ENCODE measurements at regions not wholly inside any gene's neighbourhood (a gene's known extent, or its start where the extent isn't known, plus 50 kb on each side); places are given as distances from the start of the nearest gene placed in this dataset.

DNA sequence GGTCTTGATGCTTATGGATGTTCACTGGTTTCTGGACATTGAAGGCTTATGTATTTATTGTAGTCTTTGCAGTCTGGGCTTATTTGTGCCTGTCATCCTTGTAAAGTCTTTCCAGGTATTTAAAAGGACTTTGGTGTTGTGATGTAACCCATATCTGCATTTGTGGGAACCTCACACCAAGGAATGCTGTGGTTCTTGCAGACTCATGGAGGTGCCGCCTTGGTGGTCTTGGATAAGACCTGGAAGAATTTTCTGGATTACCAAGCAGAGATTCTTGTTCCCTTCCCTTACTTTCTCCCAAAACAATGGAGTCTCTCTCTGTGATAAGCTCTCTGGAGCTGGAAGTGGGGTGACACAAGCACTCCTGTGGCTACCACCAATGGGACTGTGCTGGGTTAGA lies 363.5 kb upstream of the NECTIN3 start:
- Mint-ChIP-seq H3K27me3 (ENCODE audit: low read depth, poor library complexity) (no peaks in the 10 kb centered on the region), H3K4me1 (no peaks in the 10 kb centered on the region), H3K36me3 (ENCODE audit: low read depth) (peaks cover 25% of the 10 kb centered on the region), H3K4me3 (no peak overlapping the region), H3K9me3 (peaks cover 20% of the 10 kb centered on the region), H3K27ac (no peak overlapping the region)
- TF ChIP-seq, protein P1, sequence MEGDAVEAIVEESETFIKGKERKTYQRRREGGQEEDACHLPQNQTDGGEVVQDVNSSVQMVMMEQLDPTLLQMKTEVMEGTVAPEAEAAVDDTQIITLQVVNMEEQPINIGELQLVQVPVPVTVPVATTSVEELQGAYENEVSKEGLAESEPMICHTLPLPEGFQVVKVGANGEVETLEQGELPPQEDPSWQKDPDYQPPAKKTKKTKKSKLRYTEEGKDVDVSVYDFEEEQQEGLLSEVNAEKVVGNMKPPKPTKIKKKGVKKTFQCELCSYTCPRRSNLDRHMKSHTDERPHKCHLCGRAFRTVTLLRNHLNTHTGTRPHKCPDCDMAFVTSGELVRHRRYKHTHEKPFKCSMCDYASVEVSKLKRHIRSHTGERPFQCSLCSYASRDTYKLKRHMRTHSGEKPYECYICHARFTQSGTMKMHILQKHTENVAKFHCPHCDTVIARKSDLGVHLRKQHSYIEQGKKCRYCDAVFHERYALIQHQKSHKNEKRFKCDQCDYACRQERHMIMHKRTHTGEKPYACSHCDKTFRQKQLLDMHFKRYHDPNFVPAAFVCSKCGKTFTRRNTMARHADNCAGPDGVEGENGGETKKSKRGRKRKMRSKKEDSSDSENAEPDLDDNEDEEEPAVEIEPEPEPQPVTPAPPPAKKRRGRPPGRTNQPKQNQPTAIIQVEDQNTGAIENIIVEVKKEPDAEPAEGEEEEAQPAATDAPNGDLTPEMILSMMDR (IDR thresholded peaks at IDR 0.05): no peak
- DNase-seq: no peak

DNA sequence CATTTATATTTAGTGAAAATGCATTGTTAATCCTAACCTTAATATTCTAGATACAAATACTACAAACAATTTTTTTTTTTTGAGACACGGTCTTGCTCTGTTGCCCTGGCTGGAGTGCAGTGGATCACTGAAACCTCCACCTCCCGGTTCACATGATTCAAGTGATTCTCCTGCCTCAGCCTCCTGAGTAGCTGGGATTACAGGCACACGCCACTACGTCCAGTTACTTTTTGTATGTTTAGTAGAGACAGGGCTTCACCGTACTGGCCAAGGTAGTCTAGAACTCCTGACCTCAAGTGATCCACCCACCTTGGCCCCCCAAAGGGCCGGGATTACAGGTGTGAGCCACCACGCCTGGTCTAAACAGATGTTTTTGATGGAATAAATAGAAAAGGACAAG lies 361.5 kb upstream of the NECTIN3 start:
- H3K27ac Mint-ChIP-seq: no peak overlapping the region
- TF ChIP-seq, protein P1 (IDR thresholded peaks at IDR 0.05): no peak
- peaks cover 13% of the 10 kb centered on the region for H3K9me3 Mint-ChIP-seq
- peaks cover 14% of the 10 kb centered on the region for H3K36me3 Mint-ChIP-seq (ENCODE audit: low read depth)
- H3K27me3 Mint-ChIP-seq (ENCODE audit: low read depth, poor library complexity): no peaks in the 10 kb centered on the region
- no peak for DNase-seq
- H3K4me3 Mint-ChIP-seq: no peak overlapping the region
- H3K4me1 Mint-ChIP-seq: no peaks in the 10 kb centered on the region

DNA sequence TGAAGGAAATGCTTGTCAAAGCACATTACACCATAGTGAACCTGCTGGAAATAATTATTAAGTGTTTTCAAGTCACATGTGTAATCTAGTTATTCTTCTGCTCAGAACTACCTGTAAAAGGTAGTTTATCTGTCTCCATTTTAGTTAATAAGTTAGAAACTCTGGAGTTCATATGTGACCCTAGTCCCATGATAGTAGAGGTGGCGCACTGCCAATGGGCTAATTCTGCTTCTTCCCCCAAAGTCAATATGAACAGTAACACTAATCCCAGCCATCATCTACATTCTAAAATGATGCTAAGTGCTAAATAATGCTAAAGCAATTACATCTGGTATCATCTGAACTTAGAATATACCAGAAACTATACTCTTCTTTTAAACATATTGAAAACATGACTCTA lies 361.0 kb upstream of the NECTIN3 start:
- H3K4me3 Mint-ChIP-seq: no peak overlapping the region
- TF ChIP-seq, protein P1 (IDR thresholded peaks at IDR 0.05): no peak
- peaks cover 11% of the 10 kb centered on the region for H3K9me3 Mint-ChIP-seq
- DNase-seq: no peak
- no peaks in the 10 kb centered on the region for H3K27me3 Mint-ChIP-seq (ENCODE audit: low read depth, poor library complexity)
- H3K27ac Mint-ChIP-seq: no peak overlapping the region
- H3K4me1 Mint-ChIP-seq: no peaks in the 10 kb centered on the region
- H3K36me3 Mint-ChIP-seq (ENCODE audit: low read depth): peaks cover 14% of the 10 kb centered on the region

DNA sequence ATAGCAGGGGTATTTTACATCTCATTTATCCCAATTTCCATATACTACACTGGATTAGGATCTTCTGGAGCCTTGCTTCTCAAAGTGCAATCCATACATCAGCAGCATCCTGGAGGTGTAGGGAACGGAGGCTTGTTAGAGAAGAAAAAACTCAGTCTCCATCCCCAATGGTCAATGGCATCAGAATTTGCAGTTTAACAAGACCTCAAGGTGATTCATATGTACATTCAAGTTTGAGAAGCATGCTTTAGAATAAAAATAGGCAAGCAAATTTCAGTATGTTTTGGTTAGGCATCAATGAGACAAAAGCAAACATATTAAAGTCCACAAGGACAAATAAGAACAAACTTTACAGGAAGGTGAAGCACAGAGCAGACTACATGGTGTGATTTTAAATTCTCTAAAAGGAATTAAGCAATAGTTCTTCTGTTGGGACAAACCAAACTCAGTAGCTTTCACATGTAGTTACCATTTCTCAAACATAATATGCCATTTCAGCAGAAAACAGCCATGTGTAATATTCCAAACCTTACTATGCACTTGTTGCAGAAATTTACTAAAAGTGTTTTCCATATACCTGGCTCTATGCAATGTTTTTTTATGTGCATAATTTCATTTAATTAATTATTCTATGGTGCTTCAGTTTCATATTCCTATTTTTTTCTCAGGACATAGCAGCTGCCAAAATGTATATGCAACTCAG lies 360.3 kb upstream of the NECTIN3 start:
- Mint-ChIP-seq H3K9me3 (peaks cover 6% of the 10 kb centered on the region), H3K4me3 (no peak overlapping the region), H3K4me1 (no peaks in the 10 kb centered on the region), H3K27ac (no peak overlapping the region), H3K36me3 (ENCODE audit: low read depth) (peaks cover 14% of the 10 kb centered on the region), H3K27me3 (ENCODE audit: low read depth, poor library complexity) (no peaks in the 10 kb centered on the region)
- no peak for DNase-seq
- TF ChIP-seq, protein P1 (IDR thresholded peaks at IDR 0.05): no peak

DNA sequence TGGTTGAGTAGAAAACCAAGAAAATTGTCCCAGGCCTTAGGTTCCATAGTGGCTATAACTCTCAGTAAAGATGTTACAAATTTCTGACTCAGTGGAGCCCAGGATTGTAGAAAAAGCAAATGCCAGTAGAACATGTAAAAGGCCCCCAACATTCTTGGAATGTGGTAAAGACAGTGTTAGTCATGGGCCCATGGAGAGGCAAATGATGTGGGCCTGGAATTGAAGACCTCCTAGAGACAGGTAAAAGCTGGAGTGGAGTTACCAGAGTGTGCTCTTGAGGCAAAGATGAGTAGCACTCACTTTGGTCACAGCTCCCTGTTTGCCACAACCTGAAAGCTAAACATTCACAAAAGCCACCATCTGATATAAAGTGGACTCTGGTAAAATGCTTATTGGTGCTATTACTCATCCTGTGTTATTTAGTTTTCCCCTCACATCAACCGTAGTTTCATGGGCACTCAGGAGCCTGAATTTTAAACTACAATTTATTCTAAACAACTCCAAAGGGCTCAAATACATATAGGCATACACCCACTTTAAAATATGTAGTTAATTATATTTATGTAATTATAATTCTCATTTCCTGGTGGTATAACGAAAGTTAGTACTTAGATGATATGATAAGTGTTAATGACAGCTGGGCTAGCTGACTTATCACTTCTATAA lies 359.6 kb upstream of the NECTIN3 start:
- H3K4me1 Mint-ChIP-seq: no peaks in the 10 kb centered on the region
- H3K27ac Mint-ChIP-seq: no peak overlapping the region
- H3K4me3 Mint-ChIP-seq: no peak overlapping the region
- no peaks in the 10 kb centered on the region for H3K27me3 Mint-ChIP-seq (ENCODE audit: low read depth, poor library complexity)
- no peaks in the 10 kb centered on the region for H3K9me3 Mint-ChIP-seq
- DNase-seq: no peak
- H3K36me3 Mint-ChIP-seq (ENCODE audit: low read depth): peaks cover 8% of the 10 kb centered on the region
- TF ChIP-seq, protein P1 (IDR thresholded peaks at IDR 0.05): no peak

DNA sequence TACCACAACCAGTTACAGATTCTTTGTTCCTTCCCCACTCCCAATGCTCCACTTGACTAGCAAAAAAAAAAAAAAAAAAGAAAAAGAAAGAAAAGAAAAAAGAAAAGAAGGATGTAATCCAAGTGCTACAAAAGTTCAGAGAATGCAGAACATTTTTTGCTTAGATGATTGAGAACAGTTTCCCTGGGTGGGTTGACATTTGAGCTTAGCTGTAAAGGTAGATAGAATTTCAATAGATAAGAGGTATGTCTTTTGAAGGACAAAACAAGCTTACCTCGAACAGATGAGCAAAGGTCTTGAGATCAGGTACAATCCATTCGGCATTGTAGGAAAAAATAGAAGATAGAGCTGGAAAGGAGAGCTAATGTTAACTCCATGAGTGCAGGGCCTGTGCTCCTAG lies 344.6 kb upstream of the NECTIN3 start:
- Mint-ChIP-seq H3K27me3 (ENCODE audit: low read depth, poor library complexity) (no peaks in the 10 kb centered on the region), H3K27ac (no peak overlapping the region), H3K4me3 (no peak overlapping the region), H3K36me3 (ENCODE audit: low read depth) (no peaks in the 10 kb centered on the region), H3K9me3 (no peaks in the 10 kb centered on the region), H3K4me1 (no peaks in the 10 kb centered on the region)
- no peak for DNase-seq
- TF ChIP-seq, protein P1 (IDR thresholded peaks at IDR 0.05): no peak
